Lung (tissue), 11 donors: ENCODE measurements at regions not wholly inside any gene's neighbourhood (a gene's known extent, or its start where the extent isn't known, plus 50 kb on each side); places are given as distances from the start of the nearest gene placed in this dataset.

Source experiments
- ATAC-seq: fragments of 200-7000 bp; cut with Tn5 transposase; one replicate; pipeline ENCODE4 v1.9.1; 2020; ENCODE audit warnings: moderate number of reproducible peaks; ENCODE audit not compliant: insufficient read depth, low FRiP score
- DNase-seq, 3 donors: peaks; one replicate each; pipeline ENCODE4 v3.0.0-alpha.2; 2013 to 2017
- H3K27ac ChIP-seq, 2 donors: one replicate each; pipeline ENCODE4 v1.5.1; 2013; ENCODE audit warnings: mild to moderate bottlenecking in 2 of 2, moderate library complexity in 2 of 2, control low read depth in 1 of 2, inconsistent platforms in 1 of 2, low read depth in 1 of 2, low read length in 1 of 2
- H3K27me3 ChIP-seq, 3 donors: one replicate each; pipeline ENCODE4 v1.5.1; 2013; ENCODE audit warnings: low read length in 2 of 3; ENCODE audit not compliant: control insufficient read depth in 3 of 3, insufficient read depth in 3 of 3
- H3K36me3 ChIP-seq, 4 donors: one replicate each; pipeline ENCODE4 v1.5.1; 2013; ENCODE audit warnings: low read length in 4 of 4, mild to moderate bottlenecking in 1 of 4, moderate library complexity in 1 of 4; ENCODE audit not compliant: control insufficient read depth in 4 of 4, insufficient read depth in 4 of 4
- H3K4me1 ChIP-seq, 5 donors: one replicate each; pipeline ENCODE4 v1.5.1; 2013; ENCODE audit warnings: low read length in 5 of 5, mild to moderate bottlenecking in 2 of 5, moderate library complexity in 1 of 5; ENCODE audit not compliant: control insufficient read depth in 5 of 5, insufficient read depth in 5 of 5
- H3K4me3 ChIP-seq: one replicate; pipeline ENCODE4 v1.5.1; 2013; ENCODE audit warnings: mild to moderate bottlenecking, control low read depth, moderate library complexity
- H3K9ac ChIP-seq, 2 donors: one replicate each; pipeline ENCODE4 v1.5.1; 2013; ENCODE audit warnings: low read length in 2 of 2, control low read depth in 1 of 2; ENCODE audit not compliant: insufficient read depth in 1 of 2
- H3K9me3 ChIP-seq, 4 donors: one replicate each; pipeline ENCODE4 v1.5.1; 2013; ENCODE audit warnings: low read length in 3 of 4, mild to moderate bottlenecking in 1 of 4, moderate library complexity in 1 of 4; ENCODE audit not compliant: control insufficient read depth in 4 of 4, insufficient read depth in 3 of 4
- WGBS, 2 donors: extraction: QIAGEN DNeasy Blood & Tissue Kit; methylation state at CpG; one replicate each; pipeline ENCODE4 v1.1.7; 2013; 5-methylcytosine and 5-hydroxymethylcytosine counted together
- TF ChIP-seq, protein P1 (sequence below): IDR thresholded peaks from 2 replicates; pipeline ENCODE4 v1.5.1; 2012; ENCODE audit warnings: mild to moderate bottlenecking; ENCODE audit errors: control extremely low read depth, extremely low read depth
- donor health status: control.
- donor health status: control.
- donor health status: Bipolar disorder and iron deficiency.
- donor health status: healthy.
- donor health status: DM: yes; HTN: yes; CAD: no.

GRCh38 chr13:64798422-64798821 is 2431.7 kb downstream of the PCDH9 start:
- no peaks in the 10 kb centered on the region for H3K36me3 ChIP-seq
- DNase-seq (no peak), ATAC-seq (no peak)
- H3K27me3 ChIP-seq, result no peaks in the 10 kb centered on the region
- H3K9ac ChIP-seq, result no peak overlapping the region
- H3K9me3 ChIP-seq, result no peaks in the 10 kb centered on the region
- WGBS, 2 donors, result 83 to 85% methylated on average over 4 of the region's 4 CpGs
- TF ChIP-seq, protein P1, sequence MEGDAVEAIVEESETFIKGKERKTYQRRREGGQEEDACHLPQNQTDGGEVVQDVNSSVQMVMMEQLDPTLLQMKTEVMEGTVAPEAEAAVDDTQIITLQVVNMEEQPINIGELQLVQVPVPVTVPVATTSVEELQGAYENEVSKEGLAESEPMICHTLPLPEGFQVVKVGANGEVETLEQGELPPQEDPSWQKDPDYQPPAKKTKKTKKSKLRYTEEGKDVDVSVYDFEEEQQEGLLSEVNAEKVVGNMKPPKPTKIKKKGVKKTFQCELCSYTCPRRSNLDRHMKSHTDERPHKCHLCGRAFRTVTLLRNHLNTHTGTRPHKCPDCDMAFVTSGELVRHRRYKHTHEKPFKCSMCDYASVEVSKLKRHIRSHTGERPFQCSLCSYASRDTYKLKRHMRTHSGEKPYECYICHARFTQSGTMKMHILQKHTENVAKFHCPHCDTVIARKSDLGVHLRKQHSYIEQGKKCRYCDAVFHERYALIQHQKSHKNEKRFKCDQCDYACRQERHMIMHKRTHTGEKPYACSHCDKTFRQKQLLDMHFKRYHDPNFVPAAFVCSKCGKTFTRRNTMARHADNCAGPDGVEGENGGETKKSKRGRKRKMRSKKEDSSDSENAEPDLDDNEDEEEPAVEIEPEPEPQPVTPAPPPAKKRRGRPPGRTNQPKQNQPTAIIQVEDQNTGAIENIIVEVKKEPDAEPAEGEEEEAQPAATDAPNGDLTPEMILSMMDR, result no peak
- H3K4me3 ChIP-seq, result no peak overlapping the region
- H3K27ac ChIP-seq, result no peak overlapping the region
- no peaks in the 10 kb centered on the region for H3K4me1 ChIP-seq

DNA sequence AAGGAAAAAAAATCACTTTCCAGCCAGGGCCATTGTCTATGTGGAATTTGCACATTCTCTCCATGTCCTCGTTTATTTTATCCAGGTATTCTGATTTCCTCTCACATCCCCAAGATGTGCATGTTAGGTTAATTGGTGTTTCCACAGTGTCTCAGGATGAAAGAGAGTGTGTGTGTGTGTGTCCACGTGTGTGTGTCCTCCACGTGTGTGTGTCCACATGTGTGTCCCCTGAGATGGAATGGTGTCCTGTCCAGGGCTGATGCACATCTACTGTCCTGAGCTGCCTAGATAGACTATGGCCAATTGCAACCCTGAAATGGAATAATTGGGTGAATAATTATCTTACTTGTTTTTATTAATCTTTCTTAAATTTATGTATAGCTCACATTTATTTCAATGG is 2436.5 kb downstream of the PCDH9 start:
- no peak overlapping the region for H3K27ac ChIP-seq
- H3K9ac ChIP-seq, result no peak overlapping the region
- no peaks in the 10 kb centered on the region for H3K36me3 ChIP-seq
- 82 to 84% methylated on average over 3 of the region's 3 CpGs for WGBS, 2 donors
- TF ChIP-seq, protein P1, result no peak
- no peak for DNase-seq
- ATAC-seq, result no peak
- no peaks in the 10 kb centered on the region for H3K27me3 ChIP-seq
- H3K4me1 ChIP-seq, result no peaks in the 10 kb centered on the region
- no peaks in the 10 kb centered on the region for H3K9me3 ChIP-seq
- H3K4me3 ChIP-seq, result no peak overlapping the region

DNA sequence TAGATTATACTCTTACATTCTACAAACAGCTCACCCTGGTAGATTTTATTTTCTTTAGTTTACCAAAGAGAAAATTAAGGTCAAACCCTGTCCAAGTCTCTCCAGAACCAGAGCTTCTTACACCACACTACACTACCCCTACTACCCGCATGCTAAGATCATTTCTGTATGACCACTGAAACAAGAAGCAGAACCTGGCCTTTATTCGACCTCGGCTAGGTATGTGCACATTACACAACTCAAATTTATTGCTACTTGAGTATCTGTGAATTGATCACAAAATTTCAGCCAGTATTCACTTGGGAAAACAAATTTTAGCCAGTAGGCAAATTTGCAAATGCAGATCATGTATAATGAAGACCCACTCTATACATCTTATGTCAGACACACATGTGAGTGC is 2437.0 kb downstream of the PCDH9 start:
- H3K27ac ChIP-seq, result no peak overlapping the region
- 90 to 93% methylated on average over 3 of the region's 3 CpGs for WGBS, 2 donors
- H3K4me3 ChIP-seq, result no peak overlapping the region
- ATAC-seq (no peak), DNase-seq (no peak)
- no peaks in the 10 kb centered on the region for H3K36me3 ChIP-seq
- TF ChIP-seq, protein P1, result no peak
- no peaks in the 10 kb centered on the region for H3K4me1 ChIP-seq
- H3K27me3 ChIP-seq, result no peaks in the 10 kb centered on the region
- H3K9ac ChIP-seq, result no peak overlapping the region
- no peaks in the 10 kb centered on the region for H3K9me3 ChIP-seq

DNA sequence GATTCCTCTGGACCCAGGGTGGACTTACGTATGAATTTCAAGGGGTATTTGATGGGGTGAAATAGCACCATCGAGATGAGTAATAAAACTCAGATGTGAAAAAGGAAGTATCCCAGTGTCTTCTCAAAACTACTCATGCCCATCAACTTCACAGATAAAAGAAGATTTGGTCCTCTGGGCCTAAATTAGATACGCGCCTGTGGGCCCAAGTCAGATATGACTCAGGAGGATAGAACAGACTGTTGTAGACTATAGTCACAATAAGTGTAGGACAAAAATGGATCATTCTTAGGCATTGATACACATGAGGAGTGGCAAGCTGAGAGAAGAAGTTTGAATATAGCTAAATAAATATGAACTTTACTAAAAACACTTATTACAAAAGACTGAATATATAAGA is 2438.8 kb downstream of the PCDH9 start:
- Histone ChIP-seq H3K4me3 (no peak overlapping the region), H3K27ac (no peak overlapping the region), H3K9ac (no peak overlapping the region), H3K4me1 (no peaks in the 10 kb centered on the region), H3K36me3 (no peaks in the 10 kb centered on the region), H3K27me3 (no peaks in the 10 kb centered on the region), H3K9me3 (no peaks in the 10 kb centered on the region)
- no peak for DNase-seq
- TF ChIP-seq, protein P1, result no peak
- WGBS, 2 donors, result 96 to 97% methylated on average over 4 of the region's 4 CpGs
- no peak for ATAC-seq
